Peyer's patch (tissue), 4 donors: ENCODE measurements at regions not wholly inside any gene's neighbourhood (a gene's known extent, or its start where the extent isn't known, plus 50 kb on each side); places are given as distances from the start of the nearest gene placed in this dataset.

Experiments
- CTCF ChIP-seq, 6 experiments: fragments of 450-650 bp in 4 of 6; fragments of 200-600 bp in 2 of 6; sonication (generic) in 1 of 6; IDR thresholded peaks; one replicate each; pipeline ENCODE4 v1.5.1; 2017 to 2019; ENCODE audit warnings: antibody characterized with exemption in 6 of 6, mild to moderate bottlenecking in 3 of 6, moderate library complexity in 1 of 6
- POLR2A ChIP-seq, 2 donors: fragments of 450-650 bp; IDR thresholded peaks; one replicate each; pipeline ENCODE4 v1.5.1; 2017; ENCODE audit warnings: antibody characterized with exemption in 2 of 2, mild to moderate bottlenecking in 2 of 2, moderate library complexity in 2 of 2

GRCh38 chr7:11274074-11274473 is 300.4 kb downstream of the PHF14 start:
- no peak for TF ChIP-seq CTCF (IDR thresholded peaks at IDR 0.05)
- no peak for TF ChIP-seq POLR2A (IDR thresholded peaks at IDR 0.05)
